TTC549 (cell line): ENCODE measurements at regions not wholly inside any gene's neighbourhood (a gene's known extent, or its start where the extent isn't known, plus 50 kb on each side); places are given as distances from the start of the nearest gene placed in this dataset.
"Not testable (repeated sequence)": the region's sequence is repeated elsewhere in the genome, so short reads cannot be mapped to it uniquely, and the experiment has no call there.

Experiments
- FAIRE-seq: peaks from 2 replicates; lab custom pipeline; 2012; peaks lifted over from hg19 to GRCh38; lab: Jason Lieb, UNC

- FAIRE-seq = no peak
Observed at GRCh38 chr3:104004956-104005355, 1361.8 kb upstream of the ALCAM start.

GRCh38 chr3:104005815-104006214 is 1360.9 kb upstream of the ALCAM start:
- no peak for FAIRE-seq

GRCh38 chr3:104018541-104018940 is 1348.2 kb upstream of the ALCAM start:
- no peak for FAIRE-seq

- FAIRE-seq = no peak
Observed at GRCh38 chr3:104031598-104031997, 1335.1 kb upstream of the ALCAM start.

GRCh38 chr3:104032283-104032682 is 1334.4 kb upstream of the ALCAM start:
- FAIRE-seq = no peak

- no peak for FAIRE-seq
Observed at GRCh38 chr3:104040896-104041295, 1325.8 kb upstream of the ALCAM start.

- FAIRE-seq = not testable (repeated sequence)
Observed at GRCh38 chr3:104043001-104043543, 1323.6 kb upstream of the ALCAM start.

GRCh38 chr3:104044002-104044401 is 1322.7 kb upstream of the ALCAM start:
- FAIRE-seq = no peak

GRCh38 chr3:104066658-104067057 is 1300.1 kb upstream of the ALCAM start:
- no peak for FAIRE-seq

GRCh38 chr3:104069114-104069513 is 1297.6 kb upstream of the ALCAM start:
- FAIRE-seq = no peak

- no peak for FAIRE-seq
Observed at GRCh38 chr3:104070906-104071305, 1295.8 kb upstream of the ALCAM start.

- FAIRE-seq = no peak
Observed at GRCh38 chr3:104080088-104080626, 1286.6 kb upstream of the ALCAM start.

GRCh38 chr3:104088738-104089137 is 1278.0 kb upstream of the ALCAM start:
- no peak for FAIRE-seq

GRCh38 chr3:104089987-104090386 is 1276.7 kb upstream of the ALCAM start:
- FAIRE-seq = not testable (repeated sequence)

GRCh38 chr3:104101736-104102135 is 1265.0 kb upstream of the ALCAM start:
- FAIRE-seq = no peak

GRCh38 chr3:104102386-104102785 is 1264.3 kb upstream of the ALCAM start:
- FAIRE-seq = no peak

GRCh38 chr3:104106276-104106675 is 1260.4 kb upstream of the ALCAM start:
- FAIRE-seq = no peak

GRCh38 chr3:104108522-104108921 is 1258.2 kb upstream of the ALCAM start:
- no peak for FAIRE-seq

- FAIRE-seq = no peak
Observed at GRCh38 chr3:104126463-104126862, 1240.2 kb upstream of the ALCAM start.

- FAIRE-seq = no peak
Observed at GRCh38 chr3:104126864-104127553, 1239.7 kb upstream of the ALCAM start.

- FAIRE-seq = no peak
Observed at GRCh38 chr3:104127830-104128229, 1238.9 kb upstream of the ALCAM start.

GRCh38 chr3:104132566-104133403 is 1233.9 kb upstream of the ALCAM start:
- no peak for FAIRE-seq

GRCh38 chr3:104133630-104134029 is 1233.1 kb upstream of the ALCAM start:
- FAIRE-seq = no peak
